Fibroblast of lung (primary cell): ENCODE measurements at regions not wholly inside any gene's neighbourhood (a gene's known extent, or its start where the extent isn't known, plus 50 kb on each side); places are given as distances from the start of the nearest gene placed in this dataset.

ENCODE experiments used
- DNase-seq, 2 donors: peaks; one replicate each; pipeline versions ENCODE4 v3.0.0 to v3.0.0-alpha.2; 2010; ENCODE audit warnings: low read depth in 2 of 2
- H2AFZ ChIP-seq: 2 replicates; pipeline ENCODE4 v1.5.1; 2012; ENCODE audit warnings: low read length, control low read depth, inconsistent platforms
- H3K27ac ChIP-seq: 2 replicates; pipeline ENCODE4 v1.5.1; 2011; ENCODE audit warnings: low read length, control low read depth; ENCODE audit not compliant: insufficient read depth
- H3K27me3 ChIP-seq: 2 replicates; pipeline ENCODE4 v1.5.1; 2011; ENCODE audit warnings: mild to moderate bottlenecking, low read length; ENCODE audit not compliant: control insufficient read depth, insufficient read depth
- H3K36me3 ChIP-seq: 2 replicates; pipeline ENCODE4 v1.5.1; 2011; ENCODE audit warnings: low read length; ENCODE audit not compliant: control insufficient read depth, insufficient read depth
- H3K4me1 ChIP-seq: 2 replicates; pipeline ENCODE4 v1.5.1; 2011; ENCODE audit warnings: low read length; ENCODE audit not compliant: control insufficient read depth, insufficient read depth; ENCODE audit errors: extremely low read depth
- H3K4me2 ChIP-seq: 2 replicates; pipeline ENCODE4 v1.5.1; 2011; ENCODE audit warnings: low read length, control low read depth; ENCODE audit not compliant: insufficient read depth; ENCODE audit errors: extremely low read depth
- H3K4me3 ChIP-seq, 4 experiments: fragments of 200-600 bp in 1 of 4; sonication (generic) in 1 of 4; replicated peaks in 1 of 4; 2 replicates each; pipeline ENCODE4 v1.5.1; 2011 to 2016; ENCODE audit warnings: low read length in 4 of 4, low read depth in 3 of 4, mild to moderate bottlenecking in 3 of 4, control low read depth in 2 of 4, inconsistent platforms in 1 of 4, mixed read lengths in 1 of 4; ENCODE audit not compliant: insufficient read depth in 1 of 4; ENCODE audit errors: control extremely low read depth in 1 of 4
- H3K79me2 ChIP-seq: 2 replicates; pipeline ENCODE4 v1.5.1; 2012; ENCODE audit warnings: mild to moderate bottlenecking, low read length, inconsistent platforms; ENCODE audit not compliant: control insufficient read depth, insufficient read depth
- H3K9ac ChIP-seq: 2 replicates; pipeline ENCODE4 v1.5.1; 2011; ENCODE audit warnings: mild to moderate bottlenecking, low read length, control low read depth; ENCODE audit not compliant: insufficient read depth
- H3K9me3 ChIP-seq: 2 replicates; pipeline ENCODE4 v1.5.1; 2012; ENCODE audit warnings: low read depth, low read length; ENCODE audit not compliant: control insufficient read depth, insufficient read depth
- H4K20me1 ChIP-seq: 2 replicates; pipeline ENCODE4 v1.5.1; 2011; ENCODE audit warnings: low read length; ENCODE audit not compliant: control insufficient read depth, insufficient read depth; ENCODE audit errors: extremely low read depth
- CTCF ChIP-seq, 2 donors: IDR thresholded peaks in 1 of 2; conservative IDR thresholded peaks in 1 of 2; 1 replicate in 1 of 2; 2 replicates in 1 of 2; pipeline ENCODE4 v1.5.1; 2011 to 2012; ENCODE audit warnings: low read length in 2 of 2, control low read depth in 1 of 2, inconsistent platforms in 1 of 2, low read depth in 1 of 2, mild to moderate bottlenecking in 1 of 2
- EZH2 ChIP-seq: IDR thresholded peaks from 2 replicates; pipeline ENCODE4 v1.5.1; 2012; ENCODE audit warnings: low read length, control low read depth, mild to moderate bottlenecking; ENCODE audit errors: missing control alignments

- TF ChIP-seq EZH2 (no peak), CTCF (conservative IDR thresholded peaks at IDR 0.05 in 1 of 2, IDR thresholded peaks at IDR 0.05 in 1 of 2; ENCODE audit: low read depth in 1 of 2, low read length in 2 of 2) (no peak)
- Histone ChIP-seq H3K9ac (no peak overlapping the region), H3K4me1 (no peaks in the 10 kb centered on the region), H3K4me2 (peak overlapping the region; percentile 17), H3K36me3 (no peaks in the 10 kb centered on the region), H3K9me3 (no peaks in the 10 kb centered on the region), H3K79me2 (no peaks in the 10 kb centered on the region), H3K4me3 (no peak overlapping the region), H3K27ac (no peak overlapping the region), H2AFZ (no peak overlapping the region), H4K20me1 (no peaks in the 10 kb centered on the region), H3K27me3 (no peaks in the 10 kb centered on the region)
- peak; percentile 71 to 92 for DNase-seq
Measured at GRCh38 chr3:25156626-25157025, 271.4 kb upstream of the RARB start.

- no peak for DNase-seq
- H3K4me1 ChIP-seq = no peaks in the 10 kb centered on the region
- no peaks in the 10 kb centered on the region for H3K36me3 ChIP-seq
- no peak overlapping the region for H3K4me2 ChIP-seq
- H3K9ac ChIP-seq = no peak overlapping the region
- H3K9me3 ChIP-seq = no peaks in the 10 kb centered on the region
- H2AFZ ChIP-seq = no peak overlapping the region
- TF ChIP-seq EZH2 = no peak
- no peak for TF ChIP-seq CTCF (conservative IDR thresholded peaks at IDR 0.05 in 1 of 2, IDR thresholded peaks at IDR 0.05 in 1 of 2; ENCODE audit: low read depth in 1 of 2, low read length in 2 of 2)
- no peaks in the 10 kb centered on the region for H4K20me1 ChIP-seq
- no peak overlapping the region for H3K4me3 ChIP-seq
- H3K79me2 ChIP-seq = no peaks in the 10 kb centered on the region
- H3K27me3 ChIP-seq = no peaks in the 10 kb centered on the region
- no peak overlapping the region for H3K27ac ChIP-seq
Measured at GRCh38 chr3:25165306-25165705, 262.8 kb upstream of the RARB start.

GRCh38 chr3:25166016-25166415 lies 262.0 kb upstream of the RARB start:
- Histone ChIP-seq H2AFZ (no peak overlapping the region), H3K9me3 (no peaks in the 10 kb centered on the region), H3K36me3 (no peaks in the 10 kb centered on the region), H3K4me1 (no peaks in the 10 kb centered on the region), H3K9ac (no peak overlapping the region), H4K20me1 (no peaks in the 10 kb centered on the region), H3K4me3 (no peak overlapping the region), H3K27ac (no peak overlapping the region), H3K27me3 (no peaks in the 10 kb centered on the region), H3K4me2 (no peak overlapping the region), H3K79me2 (no peaks in the 10 kb centered on the region)
- TF ChIP-seq EZH2 = no peak
- TF ChIP-seq CTCF (conservative IDR thresholded peaks at IDR 0.05 in 1 of 2, IDR thresholded peaks at IDR 0.05 in 1 of 2; ENCODE audit: low read depth in 1 of 2, low read length in 2 of 2) = no peak
- no peak for DNase-seq
